ENCODE measurements at regions not wholly inside any gene's neighbourhood (a gene's known extent, or its start where the extent isn't known, plus 50 kb on each side); places are given as distances from the start of the nearest gene placed in this dataset.

DNA sequence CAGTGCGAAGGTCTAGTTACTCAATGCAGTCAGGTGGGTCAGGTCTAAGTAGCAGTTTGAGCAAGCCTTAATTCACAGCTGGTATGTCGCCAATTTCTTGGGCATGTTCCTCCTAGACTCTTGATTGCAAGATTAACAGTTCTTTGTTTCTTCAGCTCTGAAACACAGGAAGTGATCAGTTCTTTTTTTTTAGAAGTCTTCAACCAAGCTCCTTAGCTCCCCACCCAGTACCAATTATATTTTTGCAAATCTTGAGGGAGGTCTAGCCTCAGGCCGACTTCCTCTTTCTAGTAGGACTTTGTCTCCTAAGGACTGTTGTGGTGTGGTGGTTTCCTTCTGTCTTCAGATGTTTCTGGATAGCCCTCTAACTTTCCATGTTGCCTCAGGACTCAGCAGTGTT lies 2054.2 kb downstream of the MAT2B start:
- no peak for TF ChIP-seq POLR2A (IDR thresholded peaks at IDR 0.05; ENCODE audit: low read length)
- no peak for TF ChIP-seq GATA1 (IDR thresholded peaks at IDR 0.05; ENCODE audit: low read depth, low read length)
